Breast epithelium (tissue), 4 donors: ENCODE measurements at regions not wholly inside any gene's neighbourhood (a gene's known extent, or its start where the extent isn't known, plus 50 kb on each side); places are given as distances from the start of the nearest gene placed in this dataset.

Experiments
- DNase-seq, 2 donors: peaks; one replicate each; pipeline ENCODE4 v3.0.0-alpha.2; 2019; ENCODE audit warnings: low spot score in 2 of 2
- H3K27ac ChIP-seq, 2 donors: fragments of 200-600 bp; sonication (generic) in 1 of 2; one replicate each; pipeline ENCODE4 v1.5.1; 2016 to 2019; ENCODE audit warnings: mild to moderate bottlenecking in 1 of 2
- H3K27me3 ChIP-seq, 2 donors: fragments of 200-600 bp; sonication (generic) in 1 of 2; one replicate each; pipeline versions ENCODE4 v1.5.1 to v1.6.0; 2017 to 2019; ENCODE audit warnings: control low read depth in 1 of 2, mild to moderate bottlenecking in 1 of 2
- H3K36me3 ChIP-seq: fragments of 200-600 bp; one replicate; pipeline ENCODE4 v1.5.1; 2019
- H3K4me1 ChIP-seq, 2 donors: fragments of 200-600 bp; sonication (generic); one replicate each; pipeline ENCODE4 v1.5.1; 2016 to 2019; ENCODE audit warnings: control low read depth in 1 of 2
- H3K4me3 ChIP-seq, 3 donors: fragments of 200-600 bp; sonication (generic); 1 replicate in 2 of 3; 2 replicates in 1 of 3; pipeline ENCODE4 v1.5.1; 2016 to 2019; ENCODE audit warnings: mild to moderate bottlenecking in 3 of 3, moderate library complexity in 2 of 3
- H3K9me3 ChIP-seq, 2 donors: fragments of 200-600 bp; sonication (generic) in 1 of 2; one replicate each; pipeline ENCODE4 v1.5.1; 2016 to 2019; ENCODE audit warnings: control low read depth in 1 of 2
- POLR2A ChIP-seq: fragments of 450-650 bp; IDR thresholded peaks from one replicate; pipeline ENCODE4 v1.6.1; 2016; ENCODE audit warnings: antibody characterized with exemption, mild to moderate bottlenecking, moderate library complexity
- POLR2AphosphoS5 ChIP-seq, 3 donors: sonication (generic); formaldehyde crosslinking; IDR thresholded peaks; one replicate each; pipeline ENCODE4 v1.6.1; 2017; ENCODE audit warnings: antibody characterized with exemption in 3 of 3
- intact Hi-C: fragments of 100-400 bp; cut with DNase I; formaldehyde crosslinking; loops from one replicate; pipeline ENCODE4 v1.15.1; 2023; ENCODE audit warnings: low total_unique reads
- TF ChIP-seq, protein P1 (sequence below), 3 donors: fragments of 450-650 bp; IDR thresholded peaks; one replicate each; pipeline ENCODE4 v1.5.1; 2016 to 2017; ENCODE audit warnings: antibody characterized with exemption in 3 of 3, mild to moderate bottlenecking in 3 of 3, moderate library complexity in 3 of 3

DNA sequence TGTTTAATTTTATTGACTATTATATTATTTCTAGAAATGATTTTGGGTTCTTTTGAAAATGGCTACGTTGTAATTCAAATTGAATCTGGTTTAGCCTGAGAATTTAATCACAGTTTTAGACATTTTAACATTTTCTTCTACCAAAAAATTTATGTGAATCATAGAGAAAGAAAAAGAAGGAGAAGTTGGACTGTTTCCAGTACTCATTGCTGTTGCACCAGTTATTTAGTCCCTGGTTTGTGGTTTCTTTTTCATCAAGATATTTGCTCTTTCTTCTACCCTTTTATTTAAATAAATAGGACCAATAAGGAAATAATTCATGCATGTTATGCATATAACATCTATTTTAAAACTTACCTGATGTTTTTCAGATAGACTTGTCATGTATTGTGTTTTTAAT is 1337.1 kb downstream of the ROBO1 start:
- Histone ChIP-seq H3K4me1 (no peaks in the 10 kb centered on the region), H3K9me3 (peaks cover 0 to 10% of the 10 kb centered on the region in 2 donors)
- no peak for DNase-seq

DNA sequence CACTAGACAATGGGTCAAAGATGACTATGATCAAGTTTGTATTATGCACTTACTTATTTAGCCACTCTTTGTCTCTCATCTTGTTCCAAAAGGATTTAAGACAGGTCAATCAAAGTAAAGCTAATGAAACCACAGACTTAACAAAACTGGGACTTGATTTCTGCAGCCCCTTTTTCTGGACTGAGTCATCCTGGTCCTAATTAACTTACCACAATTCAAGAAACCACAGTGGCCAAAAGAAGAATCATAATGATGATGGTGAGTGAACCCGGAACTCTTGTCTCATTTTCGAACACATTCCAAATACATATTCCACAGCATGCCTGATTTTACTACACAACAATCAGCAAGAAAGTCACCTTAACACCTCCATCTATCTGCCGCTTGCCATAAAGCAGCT is 1333.0 kb downstream of the ROBO1 start:
- H3K36me3 ChIP-seq = no peaks in the 10 kb centered on the region
- DNase-seq = no peak
- H3K4me1 ChIP-seq = no peaks in the 10 kb centered on the region
- no peaks in the 10 kb centered on the region for H3K27me3 ChIP-seq
- H3K4me3 ChIP-seq = no peak overlapping the region
- intact Hi-C loops = loop anchor here (10.0 kb wide), 1 partner anchor 430 kb away; no protein-coding TSS in a partner anchor
- no peak overlapping the region for H3K27ac ChIP-seq
- TF ChIP-seq, protein P1, sequence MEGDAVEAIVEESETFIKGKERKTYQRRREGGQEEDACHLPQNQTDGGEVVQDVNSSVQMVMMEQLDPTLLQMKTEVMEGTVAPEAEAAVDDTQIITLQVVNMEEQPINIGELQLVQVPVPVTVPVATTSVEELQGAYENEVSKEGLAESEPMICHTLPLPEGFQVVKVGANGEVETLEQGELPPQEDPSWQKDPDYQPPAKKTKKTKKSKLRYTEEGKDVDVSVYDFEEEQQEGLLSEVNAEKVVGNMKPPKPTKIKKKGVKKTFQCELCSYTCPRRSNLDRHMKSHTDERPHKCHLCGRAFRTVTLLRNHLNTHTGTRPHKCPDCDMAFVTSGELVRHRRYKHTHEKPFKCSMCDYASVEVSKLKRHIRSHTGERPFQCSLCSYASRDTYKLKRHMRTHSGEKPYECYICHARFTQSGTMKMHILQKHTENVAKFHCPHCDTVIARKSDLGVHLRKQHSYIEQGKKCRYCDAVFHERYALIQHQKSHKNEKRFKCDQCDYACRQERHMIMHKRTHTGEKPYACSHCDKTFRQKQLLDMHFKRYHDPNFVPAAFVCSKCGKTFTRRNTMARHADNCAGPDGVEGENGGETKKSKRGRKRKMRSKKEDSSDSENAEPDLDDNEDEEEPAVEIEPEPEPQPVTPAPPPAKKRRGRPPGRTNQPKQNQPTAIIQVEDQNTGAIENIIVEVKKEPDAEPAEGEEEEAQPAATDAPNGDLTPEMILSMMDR (IDR thresholded peaks at IDR 0.05) = no peak
- TF ChIP-seq POLR2AphosphoS5 (IDR thresholded peaks at IDR 0.05) = no peak
- no peak for TF ChIP-seq POLR2A
- peaks cover 0 to 5% of the 10 kb centered on the region in 2 donors for H3K9me3 ChIP-seq

More for the DNA sequence above, 1337.1 kb downstream of the ROBO1 start:
- intact Hi-C loops = loop anchor here (10.0 kb wide), 1 partner anchor 426 kb away; no protein-coding TSS in a partner anchor
- TF ChIP-seq, protein P1 (IDR thresholded peaks at IDR 0.05) = no peak
- TF ChIP-seq POLR2A (no peak), POLR2AphosphoS5 (IDR thresholded peaks at IDR 0.05) (no peak)
- H3K27me3 ChIP-seq = no peaks in the 10 kb centered on the region
- no peaks in the 10 kb centered on the region for H3K36me3 ChIP-seq
- H3K4me3 ChIP-seq = no peak overlapping the region
- no peak overlapping the region for H3K27ac ChIP-seq

DNA sequence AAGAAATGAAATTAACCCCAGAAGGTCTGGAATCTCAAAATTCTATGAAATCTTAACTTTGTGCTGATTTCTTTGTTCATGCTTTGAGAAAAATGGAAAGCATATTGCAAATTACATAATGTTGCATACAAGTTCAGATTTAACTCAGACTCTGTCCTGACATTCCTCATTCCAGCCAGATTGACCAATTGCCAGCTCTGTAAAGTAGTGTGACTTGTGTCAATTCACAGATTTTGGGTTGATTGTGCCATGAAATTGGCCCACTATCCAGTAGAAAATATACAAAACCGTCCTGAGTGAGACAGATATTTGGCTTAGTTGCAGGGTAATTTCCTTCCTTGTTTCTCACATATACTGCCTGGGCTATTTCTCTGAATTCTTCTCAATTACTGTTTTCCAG is 1312.6 kb downstream of the ROBO1 start:
- Histone ChIP-seq H3K36me3 (no peaks in the 10 kb centered on the region), H3K4me1 (no peaks in the 10 kb centered on the region), H3K27ac (no peak overlapping the region), H3K9me3 (no peaks in the 10 kb centered on the region), H3K27me3 (no peaks in the 10 kb centered on the region), H3K4me3 (no peak overlapping the region)
- TF ChIP-seq, protein P1 (IDR thresholded peaks at IDR 0.05) = no peak
- no peak for TF ChIP-seq POLR2A
- TF ChIP-seq POLR2AphosphoS5 (IDR thresholded peaks at IDR 0.05) = no peak
- DNase-seq = no peak
- intact Hi-C loops = no loop called here

DNA sequence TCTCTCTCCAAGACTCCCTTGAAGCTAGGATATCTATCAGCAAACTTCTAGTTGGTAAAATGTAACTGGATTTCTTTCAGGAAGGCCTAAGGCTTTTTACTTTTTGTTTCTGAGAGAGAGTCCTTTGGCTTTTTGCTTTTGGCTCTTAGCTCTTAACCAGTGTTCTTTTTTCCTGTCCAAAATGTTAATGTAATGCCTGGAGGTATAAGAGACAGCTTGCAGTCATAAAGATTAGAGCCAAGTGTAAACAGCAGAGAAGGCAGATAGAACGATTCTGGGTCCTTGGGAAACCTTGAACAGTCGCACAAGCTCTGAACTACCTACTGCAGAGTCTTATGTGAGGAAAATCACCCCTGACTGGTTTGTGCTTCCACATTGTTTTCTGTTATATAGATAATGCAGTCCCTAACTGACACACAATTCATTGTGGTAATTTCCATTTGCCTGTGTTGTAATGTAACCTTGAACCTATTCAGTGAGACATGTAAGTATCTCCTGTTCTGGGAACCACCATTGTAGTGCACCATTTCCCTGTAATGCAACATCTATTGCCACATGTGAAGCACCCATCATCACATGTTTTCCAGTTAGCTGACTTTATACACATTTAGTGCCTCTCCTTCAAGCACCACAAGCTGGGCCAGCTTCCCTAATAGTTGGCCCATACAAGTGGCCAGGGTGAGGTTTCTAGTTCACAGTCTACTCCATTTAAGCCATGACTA is 1311.9 kb downstream of the ROBO1 start:
- TF ChIP-seq, protein P1 (IDR thresholded peaks at IDR 0.05) = no peak
- TF ChIP-seq POLR2AphosphoS5 (IDR thresholded peaks at IDR 0.05) = no peak
- TF ChIP-seq POLR2A = no peak
- DNase-seq = no peak
- H3K9me3 ChIP-seq = no peaks in the 10 kb centered on the region
- no peak overlapping the region for H3K4me3 ChIP-seq
- intact Hi-C loops = no loop called here
- H3K36me3 ChIP-seq = no peaks in the 10 kb centered on the region
- no peak overlapping the region for H3K27ac ChIP-seq
- H3K4me1 ChIP-seq = no peaks in the 10 kb centered on the region
- H3K27me3 ChIP-seq = no peaks in the 10 kb centered on the region

DNA sequence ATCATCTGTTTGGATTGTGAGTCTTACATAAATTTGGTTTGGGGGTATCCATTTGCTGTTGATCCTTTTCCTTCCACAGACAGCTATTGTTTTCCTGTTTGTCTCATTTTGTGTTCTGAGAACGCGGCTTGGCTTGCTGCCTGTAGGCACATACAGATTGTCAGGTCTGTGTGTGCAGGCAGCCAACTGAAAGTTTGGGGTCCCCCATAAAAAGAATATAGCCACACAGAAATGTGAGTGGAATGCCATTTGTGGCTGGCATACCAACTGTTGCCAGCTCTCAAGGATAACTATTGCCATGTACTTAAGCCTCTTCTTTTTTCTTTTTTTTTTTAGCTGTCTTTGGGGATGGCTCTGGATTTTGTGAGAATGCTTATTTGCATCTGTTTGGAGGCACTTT is 1308.0 kb downstream of the ROBO1 start:
- intact Hi-C loops = no loop called here
- DNase-seq = no peak
- H3K36me3 ChIP-seq = no peaks in the 10 kb centered on the region
- H3K4me1 ChIP-seq = no peaks in the 10 kb centered on the region
- H3K27ac ChIP-seq = no peak overlapping the region
- TF ChIP-seq POLR2AphosphoS5 (IDR thresholded peaks at IDR 0.05) = no peak
- TF ChIP-seq, protein P1 (IDR thresholded peaks at IDR 0.05) = no peak
- H3K27me3 ChIP-seq = no peaks in the 10 kb centered on the region
- no peak overlapping the region for H3K4me3 ChIP-seq
- peaks cover 0 to 7% of the 10 kb centered on the region in 2 donors for H3K9me3 ChIP-seq
